GM18951 (cell line): ENCODE measurements at regions not wholly inside any gene's neighbourhood (a gene's known extent, or its start where the extent isn't known, plus 50 kb on each side); places are given as distances from the start of the nearest gene placed in this dataset.

ENCODE experiments used
- POLR2A ChIP-seq: IDR thresholded peaks from 4 replicates; pipeline ENCODE4 v1.6.1; 2011; ENCODE audit warnings: mild to moderate bottlenecking; ENCODE audit not compliant: insufficient read length, insufficient read depth; ENCODE audit errors: extremely low read depth
- in situ Hi-C: fragments of 300-500 bp; cut with MboI; formaldehyde crosslinking; loops from one replicate; pipeline ENCODE4 v1.12.0; 2022; ENCODE audit warnings: low sequenced_read_pairs, mixed read lengths, inconsistent platforms; ENCODE audit not compliant: unreplicated experiment

- in situ Hi-C loops, result no loop called here
These were observed 107.6 kb downstream of the GLUL start for GRCh38 chr1:182283746-182284544.

GRCh38 chr1:182281541-182281940 lies 110.0 kb downstream of the GLUL start:
- no peak for TF ChIP-seq POLR2A
- in situ Hi-C loops, result no loop called here

More at GRCh38 chr1:182283746-182284544, 107.6 kb downstream of the GLUL start:
- no peak for TF ChIP-seq POLR2A

GRCh38 chr1:182280504-182280900 lies 111.1 kb downstream of the GLUL start:
- in situ Hi-C loops, result no loop called here
- TF ChIP-seq POLR2A, result no peak

- no peak for TF ChIP-seq POLR2A
- in situ Hi-C loops, result no loop called here
These were observed 111.7 kb downstream of the GLUL start for GRCh38 chr1:182279724-182280503.

GRCh38 chr1:182279302-182279701 lies 112.3 kb downstream of the GLUL start:
- no peak for TF ChIP-seq POLR2A
- in situ Hi-C loops, result no loop called here

- in situ Hi-C loops, result no loop called here
- no peak for TF ChIP-seq POLR2A
These were observed 113.2 kb downstream of the GLUL start for GRCh38 chr1:182278144-182279054.

- no peak for TF ChIP-seq POLR2A
- in situ Hi-C loops, result no loop called here
These were observed 116.3 kb downstream of the GLUL start for GRCh38 chr1:182275271-182275670.

- in situ Hi-C loops, result no loop called here
These were observed 117.0 kb downstream of the GLUL start for GRCh38 chr1:182274618-182275017.

GRCh38 chr1:182270731-182271130 lies 120.9 kb downstream of the GLUL start:
- TF ChIP-seq POLR2A, result no peak
- in situ Hi-C loops, result no loop called here

More at GRCh38 chr1:182274618-182275017, 117.0 kb downstream of the GLUL start:
- no peak for TF ChIP-seq POLR2A

GRCh38 chr1:182269097-182269496 lies 122.5 kb downstream of the GLUL start:
- in situ Hi-C loops, result no loop called here
- TF ChIP-seq POLR2A, result no peak

GRCh38 chr1:182268669-182269068 lies 122.9 kb downstream of the GLUL start:
- no peak for TF ChIP-seq POLR2A
- in situ Hi-C loops, result no loop called here

GRCh38 chr1:182264185-182264584 lies 127.4 kb downstream of the GLUL start:
- in situ Hi-C loops, result no loop called here
- no peak for TF ChIP-seq POLR2A

GRCh38 chr1:182263706-182264105 lies 127.9 kb downstream of the GLUL start:
- TF ChIP-seq POLR2A, result no peak
- in situ Hi-C loops, result no loop called here

- in situ Hi-C loops, result no loop called here
- TF ChIP-seq POLR2A, result no peak
These were observed 129.2 kb downstream of the GLUL start for GRCh38 chr1:182262425-182262824.
